Stimulated activated CD8-positive, alpha-beta memory T cell treated with anti-CD3 and anti-CD28 coated beads, Interleukin-15, amount 100 ng/mL, for 1 hour (primary cell): ENCODE measurements at regions not wholly inside any gene's neighbourhood (a gene's known extent, or its start where the extent isn't known, plus 50 kb on each side); places are given as distances from the start of the nearest gene placed in this dataset.
"Not testable (repeated sequence)": the region's sequence is repeated elsewhere in the genome, so short reads cannot be mapped to it uniquely, and the experiment has no call there.

ENCODE experiments used
- DNase-seq: peaks from one replicate; pipeline ENCODE4 v3.0.0-alpha.2; 2020; ENCODE audit warnings: low read depth

GRCh38 chr12:75702477-75703093 is 191.2 kb upstream of the KRR1 start:
- no peak for DNase-seq

- no peak for DNase-seq
Observed at GRCh38 chr12:75701859-75702258, 190.4 kb upstream of the KRR1 start.

- DNase-seq: no peak
Observed at GRCh38 chr12:75699728-75700496, 188.5 kb upstream of the KRR1 start.

- no peak for DNase-seq
Observed at GRCh38 chr12:75699251-75699650, 187.8 kb upstream of the KRR1 start.

GRCh38 chr12:75698052-75698451 is 186.6 kb upstream of the KRR1 start:
- no peak for DNase-seq

DNA sequence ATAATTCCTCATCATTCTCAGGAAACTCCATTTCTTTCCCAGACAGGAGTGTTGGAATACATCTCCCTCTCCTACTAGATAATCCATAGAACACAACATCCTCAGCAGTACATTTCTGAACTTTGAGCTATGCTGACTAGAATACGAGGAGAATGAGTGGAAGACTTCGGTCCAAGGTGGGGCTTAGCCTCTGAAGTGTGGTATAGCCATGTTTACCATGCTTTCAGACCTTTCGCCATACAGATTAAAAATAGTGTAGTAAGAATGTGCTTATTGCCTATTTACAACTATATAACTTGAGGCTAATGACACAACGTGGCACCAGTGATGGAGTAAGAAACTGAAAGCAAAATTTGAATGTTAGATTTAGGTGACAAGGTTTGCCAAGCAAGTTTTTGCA is 184.5 kb upstream of the KRR1 start:
- DNase-seq: no peak

- no peak for DNase-seq
Observed at GRCh38 chr12:75694534-75695268, 183.3 kb upstream of the KRR1 start.

- no peak for DNase-seq
Observed at GRCh38 chr12:75692876-75693275, 181.5 kb upstream of the KRR1 start.

DNA sequence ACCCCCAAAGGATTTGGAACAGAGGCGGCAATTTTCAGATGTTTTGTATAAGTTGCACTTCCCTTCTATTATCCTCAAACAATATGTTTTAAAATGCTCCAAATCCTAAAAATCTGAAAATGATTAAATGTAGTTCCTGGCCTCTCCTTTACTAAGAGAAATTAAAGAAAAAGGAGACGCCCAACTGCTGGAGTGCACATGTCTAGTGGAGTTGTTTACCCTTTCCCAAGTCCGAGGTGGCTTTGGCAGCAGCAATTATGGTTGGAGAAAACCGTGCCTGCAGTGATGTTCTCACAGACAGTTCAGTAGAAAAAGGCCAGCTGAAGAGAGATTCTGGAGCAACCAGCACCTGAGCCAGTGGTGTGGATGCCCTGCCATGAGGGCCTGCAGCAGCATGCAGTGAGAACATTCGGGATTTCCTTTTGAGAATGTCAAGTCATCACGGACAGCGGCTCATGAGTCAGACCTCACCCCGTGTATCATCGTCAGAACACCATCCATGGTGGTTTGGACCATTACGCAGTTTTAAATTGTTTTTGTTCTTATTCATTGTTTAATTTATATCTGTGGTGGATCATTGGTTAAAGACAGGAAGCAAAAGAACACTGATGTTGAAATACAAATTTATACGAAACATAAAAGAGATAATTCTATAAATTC is 179.0 kb upstream of the KRR1 start:
- DNase-seq: no peak

- DNase-seq: not testable (repeated sequence)
Observed at GRCh38 chr12:75686233-75686632, 174.8 kb upstream of the KRR1 start.

DNA sequence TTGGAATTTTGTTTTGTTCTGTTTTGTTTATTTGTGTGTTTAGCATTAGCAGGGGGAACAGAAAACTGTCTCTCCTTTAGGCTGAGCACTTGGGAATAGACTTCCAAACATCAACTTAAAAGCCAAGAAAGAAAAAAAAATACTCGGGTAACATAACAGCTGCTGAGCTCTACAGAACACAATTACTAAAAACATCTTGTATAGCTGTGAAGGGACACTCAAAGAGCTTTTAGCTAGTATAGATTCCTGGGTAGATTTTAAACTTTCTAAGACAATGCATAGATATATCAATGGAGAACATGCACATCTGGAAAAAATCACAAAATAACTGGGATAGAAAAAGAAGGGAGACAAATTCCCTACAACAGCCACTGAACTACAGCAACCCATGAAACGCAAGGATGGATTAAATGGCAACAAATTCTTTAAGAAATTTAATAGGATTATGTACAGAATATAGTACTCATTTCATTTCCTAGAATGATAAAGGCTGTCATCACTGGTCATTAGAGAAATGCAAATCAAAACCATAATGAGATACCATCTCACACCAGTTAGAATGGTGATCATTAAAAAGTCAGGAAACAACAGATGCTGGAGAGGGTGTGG is 174.3 kb upstream of the KRR1 start:
- no peak for DNase-seq

DNA sequence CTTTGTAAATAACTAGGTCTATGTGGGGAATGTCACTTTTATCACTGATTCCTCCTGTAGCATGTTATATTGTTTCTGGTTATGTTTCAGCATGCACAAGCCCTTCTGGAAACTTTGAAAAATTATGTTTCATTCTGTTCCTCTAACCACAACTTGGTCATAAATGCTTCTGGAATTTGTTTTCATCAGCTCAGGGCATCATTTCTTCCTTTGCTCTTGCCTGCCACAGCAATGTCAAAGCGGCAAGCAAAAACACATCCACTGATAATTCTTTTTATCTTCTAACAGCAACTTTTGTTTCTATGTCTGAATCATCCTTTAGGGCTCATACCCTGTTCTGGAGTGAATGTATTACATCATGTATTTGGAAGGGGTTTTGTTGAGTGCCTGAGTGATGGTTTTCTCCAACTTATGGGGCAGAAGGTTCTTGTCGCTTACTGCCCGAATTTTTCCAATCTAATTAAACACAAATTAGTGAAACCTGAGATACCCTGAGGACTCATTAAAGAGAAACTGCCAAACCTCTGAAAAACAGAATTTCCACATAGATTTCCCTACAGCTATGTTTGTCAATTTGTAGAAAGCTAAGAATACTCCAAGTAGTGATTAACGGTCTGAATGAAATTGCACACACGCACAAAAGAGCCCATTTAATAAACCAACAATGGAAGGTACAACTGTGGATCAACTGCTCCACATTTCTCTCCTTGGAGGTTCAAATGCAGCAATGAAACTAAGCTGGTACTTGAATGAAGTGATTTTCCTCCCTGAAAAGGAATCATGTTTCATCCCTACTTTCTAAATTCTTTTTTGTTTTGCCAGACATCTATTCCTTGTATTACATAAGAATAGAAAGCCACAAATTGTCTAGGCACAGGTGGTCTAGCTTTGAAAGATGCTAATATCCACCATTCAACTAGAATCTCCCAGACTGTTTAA is 173.5 kb upstream of the KRR1 start:
- DNase-seq: no peak

GRCh38 chr12:75683995-75684586 is 172.7 kb upstream of the KRR1 start:
- not testable (repeated sequence) for DNase-seq

DNA sequence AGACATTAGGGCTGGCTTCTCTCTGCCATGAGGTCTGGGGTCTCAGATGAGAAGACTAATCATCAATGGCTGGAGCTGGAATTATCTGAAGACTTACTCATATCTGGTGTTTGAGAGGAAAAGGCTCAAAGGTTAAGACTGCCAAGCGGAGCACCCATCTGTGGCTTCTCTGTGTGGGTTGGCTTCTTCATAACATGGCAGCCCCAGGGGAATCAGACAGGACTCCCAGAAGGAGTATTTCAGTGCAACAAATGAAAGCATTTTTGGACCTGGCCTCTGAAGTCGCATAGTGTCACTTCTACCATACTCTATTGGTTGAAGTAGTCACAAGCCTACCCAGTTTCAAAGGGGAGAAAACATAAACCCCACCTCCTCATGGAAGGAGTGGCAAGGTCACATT is 171.8 kb upstream of the KRR1 start:
- DNase-seq: no peak

GRCh38 chr12:75677522-75677921 is 166.1 kb upstream of the KRR1 start:
- DNase-seq: no peak

DNA sequence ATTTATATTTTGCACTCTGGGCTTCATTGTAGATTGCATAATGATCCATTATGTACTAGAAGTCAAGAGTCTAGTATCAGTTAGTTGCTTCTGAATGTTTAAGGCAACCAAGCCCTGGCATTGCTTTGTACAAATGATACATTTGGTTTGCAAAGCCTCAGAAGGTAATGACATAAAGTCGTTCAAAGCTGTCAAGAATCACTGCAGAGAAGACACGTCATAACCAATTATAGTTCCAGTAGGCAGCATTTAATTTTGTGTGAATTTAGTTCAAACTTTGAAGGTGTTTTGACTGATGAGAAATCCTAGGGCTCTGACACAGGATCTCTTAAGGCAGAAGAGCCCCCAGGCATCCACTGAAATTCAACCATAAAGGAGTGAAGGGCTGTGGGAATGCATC is 163.0 kb upstream of the KRR1 start:
- DNase-seq: no peak

GRCh38 chr12:75672200-75672599 is 160.8 kb upstream of the KRR1 start:
- DNase-seq: no peak

DNA sequence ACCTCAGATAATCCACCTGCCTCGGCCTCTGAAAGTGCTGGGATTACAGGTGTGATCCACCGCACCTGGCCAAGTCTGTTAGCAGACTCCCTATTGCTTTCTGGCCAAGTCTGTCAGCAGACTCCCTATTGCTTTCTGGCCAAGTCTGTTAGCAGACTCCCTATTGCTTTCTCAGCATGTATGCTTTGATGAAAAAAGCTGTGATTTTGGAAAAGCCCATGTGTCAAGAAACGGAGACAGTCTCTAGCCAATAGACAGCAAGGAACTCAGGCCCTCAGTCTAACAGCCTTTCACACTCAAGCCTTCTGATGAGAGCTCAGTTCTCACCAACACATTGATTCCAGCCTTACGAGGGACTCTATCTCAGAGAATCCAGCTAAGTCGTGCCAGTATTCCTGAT is 158.8 kb upstream of the KRR1 start:
- no peak for DNase-seq

DNA sequence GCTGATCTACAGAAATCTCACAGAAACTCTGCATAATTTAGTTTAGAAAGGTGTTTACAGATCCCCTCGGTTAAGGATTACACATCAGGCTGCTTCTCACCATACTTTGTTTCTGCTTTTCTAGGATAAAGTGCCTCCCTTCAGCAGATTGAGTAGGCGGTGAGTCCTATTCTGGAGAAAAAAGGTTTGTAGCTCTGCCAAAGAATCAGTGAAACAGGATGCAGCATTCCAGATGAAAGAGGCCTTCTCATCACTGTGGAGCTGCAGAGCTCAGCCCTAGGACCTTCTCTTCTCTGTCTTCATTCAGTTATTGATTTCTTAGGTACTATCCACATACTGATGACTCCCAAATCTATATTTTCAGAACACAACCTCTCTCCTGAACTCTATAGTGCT is 155.5 kb upstream of the KRR1 start:
- no peak for DNase-seq

GRCh38 chr12:75666126-75666938 is 154.9 kb upstream of the KRR1 start:
- DNase-seq: no peak
